AG04450 (cell line): ENCODE measurements at regions not wholly inside any gene's neighbourhood (a gene's known extent, or its start where the extent isn't known, plus 50 kb on each side); places are given as distances from the start of the nearest gene placed in this dataset.

Source experiments
- CTCF ChIA-PET: fragments of 300-600, 350-600 bp; formaldehyde crosslinking; extraction: SDS; loops from one replicate; lab custom pipeline; 2022; ENCODE audit warnings: antibody characterized with exemption, inconsistent platforms; lab: Charles Lee
- POLR2A ChIA-PET: fragments of 350-600 bp; formaldehyde crosslinking; extraction: SDS; loops from one replicate; lab custom pipeline; 2021; ENCODE audit warnings: antibody characterized with exemption, inconsistent platforms; lab: Yijun Ruan, JAX
- DNase-seq: peaks from one replicate; pipeline ENCODE4 v3.0.0-alpha.2; 2011; ENCODE audit warnings: low read depth, low spot score
- H3K27ac ChIP-seq: one replicate; pipeline ENCODE4 v1.5.1; 2012; ENCODE audit warnings: low read depth, low read length, control low read depth
- H3K27me3 ChIP-seq: one replicate; pipeline ENCODE4 v1.6.0; 2012; ENCODE audit warnings: low read length; ENCODE audit not compliant: control insufficient read depth, insufficient read depth
- H3K4me3 ChIP-seq: 2 replicates; pipeline ENCODE4 v1.5.1; 2011; ENCODE audit warnings: mild to moderate bottlenecking, low read depth, low read length, control low read depth
- H3K9me3 ChIP-seq: 2 replicates; pipeline ENCODE4 v1.5.1; 2012; ENCODE audit warnings: low read length; ENCODE audit not compliant: control insufficient read depth, insufficient read depth
- TF ChIP-seq, protein P1 (sequence below): IDR thresholded peaks from 2 replicates; pipeline ENCODE4 v1.5.1; 2011; ENCODE audit warnings: low read depth, low read length, control low read depth, inconsistent platforms

DNA sequence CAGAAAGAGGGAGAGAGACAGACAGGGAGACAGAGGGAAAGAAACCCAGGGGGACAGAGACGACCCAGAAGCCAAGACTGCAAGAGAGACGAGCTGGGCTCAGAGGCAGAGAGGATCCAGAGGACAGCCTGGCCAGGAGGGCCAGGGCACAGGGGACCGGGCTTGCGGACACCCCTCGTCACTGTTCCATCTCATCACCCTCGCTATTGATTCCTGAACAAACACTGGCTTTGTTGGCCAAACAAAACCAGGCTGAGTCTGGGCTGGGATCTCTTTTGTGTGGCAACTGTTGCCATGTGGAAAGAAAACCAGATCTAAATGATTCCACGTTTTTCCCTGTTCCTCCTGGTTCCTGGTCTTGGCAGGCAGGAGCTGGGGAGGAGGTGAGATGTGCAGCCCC, 339.4 kb downstream of the MN1 start:
- DNase-seq: no peak
- ChIA-PET POLR2A (interaction anchor here (0.8 to 1.2 kb wide), 3 partner anchors 13 to 43 kb away, joined by 3 to 4 read pairs (median 3); no protein-coding TSS in a partner anchor), CTCF (no interaction called here)
- Histone ChIP-seq H3K27ac (no peak overlapping the region), H3K27me3 (no peaks in the 10 kb centered on the region), H3K4me3 (no peak overlapping the region), H3K9me3 (peaks cover 8% of the 10 kb centered on the region; the same call in 1 of the 2 replicates)
- TF ChIP-seq, protein P1, sequence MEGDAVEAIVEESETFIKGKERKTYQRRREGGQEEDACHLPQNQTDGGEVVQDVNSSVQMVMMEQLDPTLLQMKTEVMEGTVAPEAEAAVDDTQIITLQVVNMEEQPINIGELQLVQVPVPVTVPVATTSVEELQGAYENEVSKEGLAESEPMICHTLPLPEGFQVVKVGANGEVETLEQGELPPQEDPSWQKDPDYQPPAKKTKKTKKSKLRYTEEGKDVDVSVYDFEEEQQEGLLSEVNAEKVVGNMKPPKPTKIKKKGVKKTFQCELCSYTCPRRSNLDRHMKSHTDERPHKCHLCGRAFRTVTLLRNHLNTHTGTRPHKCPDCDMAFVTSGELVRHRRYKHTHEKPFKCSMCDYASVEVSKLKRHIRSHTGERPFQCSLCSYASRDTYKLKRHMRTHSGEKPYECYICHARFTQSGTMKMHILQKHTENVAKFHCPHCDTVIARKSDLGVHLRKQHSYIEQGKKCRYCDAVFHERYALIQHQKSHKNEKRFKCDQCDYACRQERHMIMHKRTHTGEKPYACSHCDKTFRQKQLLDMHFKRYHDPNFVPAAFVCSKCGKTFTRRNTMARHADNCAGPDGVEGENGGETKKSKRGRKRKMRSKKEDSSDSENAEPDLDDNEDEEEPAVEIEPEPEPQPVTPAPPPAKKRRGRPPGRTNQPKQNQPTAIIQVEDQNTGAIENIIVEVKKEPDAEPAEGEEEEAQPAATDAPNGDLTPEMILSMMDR: no peak

DNA sequence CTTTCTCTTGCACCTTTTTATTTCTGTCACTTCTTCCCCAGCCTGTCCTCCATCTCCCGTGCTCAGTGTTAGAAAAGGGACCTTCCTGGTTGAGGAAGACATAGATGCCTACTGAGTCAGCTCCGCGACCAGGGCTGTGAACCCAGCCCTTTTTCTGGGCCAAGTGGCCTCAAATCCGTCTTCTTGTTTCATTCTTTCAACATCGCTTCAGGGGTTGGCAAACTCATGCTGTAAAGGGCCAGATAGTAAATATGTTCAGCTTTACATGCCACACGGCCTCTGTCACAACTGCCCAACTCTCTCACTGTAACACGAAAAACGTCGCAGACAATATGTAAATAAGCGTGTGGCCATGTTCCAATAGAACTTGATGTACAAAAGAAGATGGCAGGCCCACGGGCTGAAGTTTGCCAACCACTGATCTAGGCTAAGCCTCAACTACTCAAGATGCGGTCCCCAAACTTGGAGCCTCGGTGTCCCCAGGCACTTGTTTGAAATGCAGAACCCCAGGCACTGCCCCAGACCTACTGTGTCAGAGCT, 338.4 kb downstream of the MN1 start:
- H3K4me3 ChIP-seq: no peak overlapping the region
- peaks cover 8% of the 10 kb centered on the region; the same call in 1 of the 2 replicates for H3K9me3 ChIP-seq
- ChIA-PET POLR2A (no interaction called here), CTCF (no interaction called here)
- H3K27ac ChIP-seq: no peak overlapping the region
- H3K27me3 ChIP-seq: no peaks in the 10 kb centered on the region
- DNase-seq: no peak
- TF ChIP-seq, protein P1: no peak

DNA sequence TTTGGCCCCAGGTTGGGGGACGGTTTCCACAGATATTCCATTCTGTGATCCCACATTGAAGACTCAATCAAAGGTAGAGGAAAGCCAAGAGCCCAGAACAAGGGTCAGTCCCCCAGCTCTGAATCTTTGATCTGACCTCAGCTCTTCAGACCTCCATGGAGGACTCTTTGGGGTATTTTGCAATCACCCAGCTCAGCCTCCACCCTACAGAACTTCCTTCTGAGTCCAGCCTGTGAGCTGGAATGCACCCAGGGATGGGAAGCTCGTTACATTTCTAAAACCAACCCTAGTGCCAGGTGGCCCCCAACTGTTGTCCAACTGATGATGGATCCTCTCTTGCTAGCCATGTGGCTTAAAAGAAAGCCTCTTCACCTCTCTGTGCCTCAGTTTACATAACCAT, 335.3 kb downstream of the MN1 start:
- CTCF ChIA-PET: no interaction called here
- Histone ChIP-seq H3K27ac (no peak overlapping the region), H3K4me3 (no peak overlapping the region), H3K27me3 (peaks cover 6% of the 10 kb centered on the region), H3K9me3 (peaks cover 8% of the 10 kb centered on the region; the same call in 1 of the 2 replicates)
- TF ChIP-seq, protein P1: no peak
- no peak for DNase-seq
- POLR2A ChIA-PET: interaction anchor here (0.5 kb wide), 1 partner anchor 548 kb away, joined by 5 read pairs; no protein-coding TSS in a partner anchor

DNA sequence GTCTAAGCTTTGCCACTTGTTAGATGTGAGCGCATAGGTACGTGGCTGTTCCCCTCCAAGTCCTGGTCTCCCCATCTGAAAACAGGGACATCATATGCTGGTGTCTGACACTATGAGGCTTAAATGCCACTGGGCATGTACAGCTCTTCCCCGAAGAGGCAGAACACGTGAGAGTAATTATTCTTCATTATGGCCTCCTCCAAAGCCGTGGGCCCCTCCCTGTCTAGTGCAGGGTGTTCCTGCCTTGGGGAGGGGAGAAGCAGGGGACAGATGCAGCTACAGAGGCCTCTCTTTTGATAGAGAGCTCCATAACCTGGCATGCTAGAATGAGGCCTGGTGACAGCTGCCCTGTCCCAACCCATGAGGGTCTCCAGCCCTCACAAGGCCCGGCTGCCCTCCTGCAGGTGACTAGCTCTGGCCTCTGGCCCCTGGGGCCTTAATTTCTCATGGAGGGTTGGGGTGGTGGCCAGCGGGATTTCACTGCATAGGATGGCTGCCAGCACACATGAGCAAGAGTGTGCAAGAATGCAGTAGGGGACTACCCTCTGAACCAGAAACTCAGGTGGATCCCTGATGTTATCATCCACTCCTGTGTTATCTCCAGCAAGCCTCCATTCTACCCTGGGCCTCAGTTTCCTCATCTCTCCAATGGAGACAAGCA, 334.6 kb downstream of the MN1 start:
- H3K9me3 ChIP-seq: peaks cover 8% of the 10 kb centered on the region; the same call in 1 of the 2 replicates
- no peak overlapping the region for H3K4me3 ChIP-seq
- no peak for DNase-seq
- CTCF ChIA-PET: interaction anchor here (0.6 kb wide), 1 partner anchor 523 kb away, joined by 3 read pairs; no protein-coding TSS in a partner anchor
- POLR2A ChIA-PET: no interaction called here
- TF ChIP-seq, protein P1: no peak
- H3K27me3 ChIP-seq: peaks cover 6% of the 10 kb centered on the region
- no peak overlapping the region for H3K27ac ChIP-seq

DNA sequence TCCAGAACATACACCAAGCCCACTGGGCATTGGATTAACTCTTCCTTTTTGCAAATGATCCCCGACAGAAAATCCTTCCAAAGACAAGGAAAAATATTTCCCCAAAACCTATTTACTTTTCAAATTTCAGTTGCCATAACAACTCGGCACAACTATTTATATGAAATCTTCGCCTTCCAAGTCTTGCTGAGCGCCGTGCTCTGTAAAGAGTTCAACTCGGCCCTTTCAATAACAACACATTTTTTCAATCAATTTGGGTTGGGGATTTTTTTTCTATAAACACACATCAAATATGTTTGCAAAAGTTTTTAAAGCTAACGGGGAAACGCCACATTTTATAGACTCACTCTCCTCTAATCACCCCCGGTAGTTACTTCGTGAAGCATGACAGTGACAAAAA, 333.8 kb downstream of the MN1 start:
- DNase-seq: no peak
- peaks cover 8% of the 10 kb centered on the region; the same call in 1 of the 2 replicates for H3K9me3 ChIP-seq
- TF ChIP-seq, protein P1: no peak
- H3K27me3 ChIP-seq: peaks cover 6% of the 10 kb centered on the region
- ChIA-PET CTCF (interaction anchor here (1.0 kb wide), 1 partner anchor 61 kb away, joined by 3 read pairs; no protein-coding TSS in a partner anchor), POLR2A (no interaction called here)
- H3K4me3 ChIP-seq: no peak overlapping the region
- no peak overlapping the region for H3K27ac ChIP-seq
